MV-4-11 (cell line): ENCODE measurements at regions not wholly inside any gene's neighbourhood (a gene's known extent, or its start where the extent isn't known, plus 50 kb on each side); places are given as distances from the start of the nearest gene placed in this dataset.
"Not testable (repeated sequence)": the region's sequence is repeated elsewhere in the genome, so short reads cannot be mapped to it uniquely, and the experiment has no call there.

Experiments
- DNase-seq: peaks from one replicate; lab custom pipeline; 2025; lab: John Stamatoyannopoulos, UW

- no peak for DNase-seq
Observed at GRCh38 chr5:110812639-110813038, 73.8 kb downstream of the SLC25A46 start.

GRCh38 chr5:110815916-110816605 lies 77.3 kb downstream of the SLC25A46 start:
- peak; percentile 38 for DNase-seq

- no peak for DNase-seq
Observed at GRCh38 chr5:110817459-110817858, 78.7 kb downstream of the SLC25A46 start.

GRCh38 chr5:110823571-110823970 lies 84.8 kb downstream of the SLC25A46 start:
- DNase-seq, result no peak

GRCh38 chr5:110824936-110825441 lies 86.2 kb downstream of the SLC25A46 start:
- DNase-seq, result no peak

GRCh38 chr5:110832683-110833082 lies 93.9 kb downstream of the SLC25A46 start:
- DNase-seq, result peak; percentile 30

GRCh38 chr5:110834933-110835332 lies 96.1 kb downstream of the SLC25A46 start:
- not testable (repeated sequence) for DNase-seq

- DNase-seq, result no peak
Observed at GRCh38 chr5:110836851-110837250, 98.0 kb downstream of the SLC25A46 start.

- DNase-seq, result not testable (repeated sequence)
Observed at GRCh38 chr5:110838357-110838756, 99.5 kb downstream of the SLC25A46 start.

- no peak for DNase-seq
Observed at GRCh38 chr5:110838961-110839360, 100.2 kb downstream of the SLC25A46 start.

GRCh38 chr5:110840347-110840960 lies 101.6 kb downstream of the SLC25A46 start:
- no peak for DNase-seq

- no peak for DNase-seq
Observed at GRCh38 chr5:110841137-110841536, 102.3 kb downstream of the SLC25A46 start.

GRCh38 chr5:110842948-110843347 lies 104.1 kb downstream of the SLC25A46 start:
- no peak for DNase-seq

GRCh38 chr5:110844251-110844650 lies 105.4 kb downstream of the SLC25A46 start:
- DNase-seq, result no peak

GRCh38 chr5:110846398-110847001 lies 107.7 kb downstream of the SLC25A46 start:
- DNase-seq, result no peak

- DNase-seq, result no peak
Observed at GRCh38 chr5:110851357-110851756, 112.5 kb downstream of the SLC25A46 start.

- no peak for DNase-seq
Observed at GRCh38 chr5:110852053-110852452, 113.2 kb downstream of the SLC25A46 start.

GRCh38 chr5:110852541-110852940 lies 113.7 kb downstream of the SLC25A46 start:
- no peak for DNase-seq

GRCh38 chr5:110853267-110853666 lies 114.5 kb downstream of the SLC25A46 start:
- DNase-seq, result no peak

- no peak for DNase-seq
Observed at GRCh38 chr5:110854200-110854599, 115.4 kb downstream of the SLC25A46 start.

- no peak for DNase-seq
Observed at GRCh38 chr5:110855961-110856360, 117.2 kb downstream of the SLC25A46 start.

- no peak for DNase-seq
Observed at GRCh38 chr5:110865400-110866094, 126.7 kb downstream of the SLC25A46 start.

- DNase-seq, result no peak
Observed at GRCh38 chr5:110869927-110870326, 131.1 kb downstream of the SLC25A46 start.
